GM23338 (cell line): ENCODE measurements at regions not wholly inside any gene's neighbourhood (a gene's known extent, or its start where the extent isn't known, plus 50 kb on each side); places are given as distances from the start of the nearest gene placed in this dataset.
A peak's percentile ranks its signal among the peaks of the same experiment; 100 is the strongest.

ENCODE experiments used
- CREB1 ChIP-seq: fragments of 250-450 bp; sonication (Bioruptor Pico); IDR thresholded peaks from 2 replicates; pipeline ENCODE4 v1.5.0; 2020; ENCODE audit warnings: low read depth, mild to moderate bottlenecking, moderate library complexity
- CTCF ChIP-seq, 2 experiments: fragments of 200-600 bp in 1 of 2; sonication (generic) in 1 of 2; conservative IDR thresholded peaks; 2 replicates each; pipeline versions ENCODE4 v1.5.1 to v1.6.1; 2016 to 2017; ENCODE audit warnings: antibody characterized with exemption in 2 of 2, low read depth in 2 of 2, mild to moderate bottlenecking in 2 of 2, moderate library complexity in 1 of 2
- EZH2 ChIP-seq: fragments of 200-600 bp; sonication (generic); IDR thresholded peaks from one replicate; pipeline ENCODE4 v1.8.0; 2017; ENCODE audit warnings: antibody characterized with exemption, mild to moderate bottlenecking, low read depth; ENCODE audit not compliant: unreplicated experiment
- EZH2phosphoT487 ChIP-seq: fragments of 200-600 bp; sonication (generic); IDR thresholded peaks from one replicate; pipeline ENCODE4 v1.8.1; 2018; ENCODE audit warnings: antibody characterized with exemption; ENCODE audit not compliant: unreplicated experiment
- ZNF114 ChIP-seq: fragments of 250-450 bp; sonication (Bioruptor Pico); IDR thresholded peaks from 2 replicates; pipeline ENCODE4 v1.5.0; 2020; ENCODE audit warnings: mild to moderate bottlenecking, moderate library complexity
- ZNF462 ChIP-seq: fragments of 250-450 bp; sonication (Bioruptor Pico); IDR thresholded peaks from 2 replicates; pipeline ENCODE4 v1.5.0; 2020; ENCODE audit warnings: mild to moderate bottlenecking, moderate library complexity

- TF ChIP-seq CTCF (conservative IDR thresholded peaks at IDR 0.05; ENCODE audit: low read depth in 2 of 2): no peak
- TF ChIP-seq CREB1: no peak
- TF ChIP-seq ZNF114 (CRISPR knock-in tag): no peak
- no peak for TF ChIP-seq EZH2phosphoT487
- TF ChIP-seq EZH2: no peak
- TF ChIP-seq ZNF462: 0 out of 2 replicates have a peak, but pooled peaks have one; percentile 23
Measured at GRCh38 chr9:18333157-18333556, 140.8 kb upstream of the ADAMTSL1 start.
